ENCODE measurements at regions not wholly inside any gene's neighbourhood (a gene's known extent, or its start where the extent isn't known, plus 50 kb on each side); places are given as distances from the start of the nearest gene placed in this dataset.

GRCh38 chr3:804211-804610, 288.6 kb upstream of the CNTN6 start:
- Mint-ChIP-seq H3K9me3 (peaks cover 77% of the 10 kb centered on the region), H3K36me3 (peaks cover 63% of the 10 kb centered on the region), H3K4me1 (no peaks in the 10 kb centered on the region), H3K4me3 (no peak overlapping the region), H3K27ac (no peak overlapping the region), H3K27me3 (ENCODE audit: low read depth) (no peaks in the 10 kb centered on the region)
- TF ChIP-seq CREB1 (CRISPR knock-in tag; IDR thresholded peaks at IDR 0.05), result no peak
- TF ChIP-seq FOXP4 (CRISPR knock-in tag; IDR thresholded peaks at IDR 0.05), result no peak
- TF ChIP-seq ZNF425 (CRISPR knock-in tag; conservative IDR thresholded peaks at IDR 0.05), result no peak
- no peak for TF ChIP-seq ZNF423 (CRISPR knock-in tag; IDR thresholded peaks at IDR 0.05)
- DNase-seq (ENCODE audit: low spot score) (no peak), ATAC-seq (no peak)
- ChIA-PET POLR2A (no interaction called here), CTCF (no interaction called here)

DNA sequence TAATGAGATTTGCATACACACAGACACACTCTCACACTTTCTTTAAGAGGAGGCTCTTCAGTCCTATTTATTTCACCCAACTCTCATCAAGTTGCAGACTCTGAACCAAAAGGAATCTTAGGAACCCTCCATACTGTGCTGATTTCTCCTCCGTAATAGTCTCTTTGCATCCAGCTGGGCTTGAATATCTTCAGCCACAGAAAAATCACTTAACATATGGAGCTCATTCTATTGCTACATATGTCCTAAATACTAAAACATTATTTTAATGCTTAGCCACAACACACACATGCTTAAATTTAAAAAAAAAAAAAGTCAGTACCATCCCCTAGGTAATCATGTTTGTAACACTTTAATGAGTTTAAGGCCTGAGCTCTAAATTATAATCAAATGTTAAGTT, 287.5 kb upstream of the CNTN6 start:
- Mint-ChIP-seq H3K4me1 (no peaks in the 10 kb centered on the region), H3K36me3 (peaks cover 54% of the 10 kb centered on the region), H3K4me3 (no peak overlapping the region), H3K27me3 (ENCODE audit: low read depth) (no peaks in the 10 kb centered on the region), H3K27ac (no peak overlapping the region), H3K9me3 (peaks cover 68% of the 10 kb centered on the region)
- no peak for ATAC-seq
- no peak for TF ChIP-seq NFE2L1 (CRISPR knock-in tag; IDR thresholded peaks at IDR 0.05)
- TF ChIP-seq NFYB (CRISPR knock-in tag; conservative IDR thresholded peaks at IDR 0.05; ENCODE audit: low read depth), result no peak
- TF ChIP-seq TEAD4 (CRISPR knock-in tag; IDR thresholded peaks at IDR 0.05), result no peak
- no peak for TF ChIP-seq STAT6 (CRISPR knock-in tag; conservative IDR thresholded peaks at IDR 0.05; ENCODE audit: low read depth)
- no peak for TF ChIP-seq ZNF263 (CRISPR knock-in tag; IDR thresholded peaks at IDR 0.05; ENCODE audit: low read depth)
- no peak for TF ChIP-seq ATF6 (CRISPR knock-in tag; IDR thresholded peaks at IDR 0.05)
- TF ChIP-seq, protein P1, sequence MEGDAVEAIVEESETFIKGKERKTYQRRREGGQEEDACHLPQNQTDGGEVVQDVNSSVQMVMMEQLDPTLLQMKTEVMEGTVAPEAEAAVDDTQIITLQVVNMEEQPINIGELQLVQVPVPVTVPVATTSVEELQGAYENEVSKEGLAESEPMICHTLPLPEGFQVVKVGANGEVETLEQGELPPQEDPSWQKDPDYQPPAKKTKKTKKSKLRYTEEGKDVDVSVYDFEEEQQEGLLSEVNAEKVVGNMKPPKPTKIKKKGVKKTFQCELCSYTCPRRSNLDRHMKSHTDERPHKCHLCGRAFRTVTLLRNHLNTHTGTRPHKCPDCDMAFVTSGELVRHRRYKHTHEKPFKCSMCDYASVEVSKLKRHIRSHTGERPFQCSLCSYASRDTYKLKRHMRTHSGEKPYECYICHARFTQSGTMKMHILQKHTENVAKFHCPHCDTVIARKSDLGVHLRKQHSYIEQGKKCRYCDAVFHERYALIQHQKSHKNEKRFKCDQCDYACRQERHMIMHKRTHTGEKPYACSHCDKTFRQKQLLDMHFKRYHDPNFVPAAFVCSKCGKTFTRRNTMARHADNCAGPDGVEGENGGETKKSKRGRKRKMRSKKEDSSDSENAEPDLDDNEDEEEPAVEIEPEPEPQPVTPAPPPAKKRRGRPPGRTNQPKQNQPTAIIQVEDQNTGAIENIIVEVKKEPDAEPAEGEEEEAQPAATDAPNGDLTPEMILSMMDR (IDR thresholded peaks at IDR 0.05), result no peak
- TF ChIP-seq RELA (CRISPR knock-in tag; IDR thresholded peaks at IDR 0.05; ENCODE audit: borderline replicate concordance), result no peak
- no peak for TF ChIP-seq ATF2 (CRISPR knock-in tag; IDR thresholded peaks at IDR 0.05; ENCODE audit: borderline replicate concordance, low read depth)
- TF ChIP-seq ZNF396 (CRISPR knock-in tag; IDR thresholded peaks at IDR 0.05; ENCODE audit: borderline replicate concordance), result no peak
- no peak for TF ChIP-seq FOXK1 (CRISPR knock-in tag; IDR thresholded peaks at IDR 0.05)
- no peak for TF ChIP-seq CREM (CRISPR knock-in tag; IDR thresholded peaks at IDR 0.05)
- no peak for TF ChIP-seq ZNF219 (CRISPR knock-in tag; IDR thresholded peaks at IDR 0.05; ENCODE audit: borderline replicate concordance)
- TF ChIP-seq NR2C2 (CRISPR knock-in tag; IDR thresholded peaks at IDR 0.05), result no peak
- TF ChIP-seq NFATC4 (CRISPR knock-in tag; IDR thresholded peaks at IDR 0.05), result no peak
- TF ChIP-seq TEAD1 (CRISPR knock-in tag; IDR thresholded peaks at IDR 0.05), result no peak
- no peak for TF ChIP-seq SMAD4 (CRISPR knock-in tag; IDR thresholded peaks at IDR 0.05)
- TF ChIP-seq OVOL2 (CRISPR knock-in tag; IDR thresholded peaks at IDR 0.05; ENCODE audit: borderline replicate concordance), result no peak
- no peak for DNase-seq (ENCODE audit: low spot score)
- ChIA-PET CTCF (no interaction called here), POLR2A (no interaction called here)

Data from WTC11 (cell line).